GM23338 (cell line): ENCODE measurements at regions not wholly inside any gene's neighbourhood (a gene's known extent, or its start where the extent isn't known, plus 50 kb on each side); places are given as distances from the start of the nearest gene placed in this dataset.

Source experiments
- CREB1 ChIP-seq: fragments of 250-450 bp; sonication (Bioruptor Pico); IDR thresholded peaks from 2 replicates; pipeline ENCODE4 v1.5.0; 2020; ENCODE audit warnings: low read depth, mild to moderate bottlenecking, moderate library complexity
- CTCF ChIP-seq, 2 experiments: fragments of 200-600 bp in 1 of 2; sonication (generic) in 1 of 2; conservative IDR thresholded peaks; 2 replicates each; pipeline versions ENCODE4 v1.5.1 to v1.6.1; 2016 to 2017; ENCODE audit warnings: antibody characterized with exemption in 2 of 2, low read depth in 2 of 2, mild to moderate bottlenecking in 2 of 2, moderate library complexity in 1 of 2
- ETS1 ChIP-seq: IDR thresholded peaks from 2 replicates; pipeline ENCODE4 v1.6.1; 2016; ENCODE audit warnings: antibody characterized with exemption
- EZH2 ChIP-seq: fragments of 200-600 bp; sonication (generic); IDR thresholded peaks from one replicate; pipeline ENCODE4 v1.8.0; 2017; ENCODE audit warnings: antibody characterized with exemption, mild to moderate bottlenecking, low read depth; ENCODE audit not compliant: unreplicated experiment
- EZH2phosphoT487 ChIP-seq: fragments of 200-600 bp; sonication (generic); IDR thresholded peaks from one replicate; pipeline ENCODE4 v1.8.1; 2018; ENCODE audit warnings: antibody characterized with exemption; ENCODE audit not compliant: unreplicated experiment
- JUNB ChIP-seq: IDR thresholded peaks from one replicate; pipeline ENCODE4 v1.6.1; 2016; ENCODE audit warnings: antibody characterized with exemption; ENCODE audit not compliant: unreplicated experiment
- NANOG ChIP-seq: IDR thresholded peaks from 2 replicates; pipeline ENCODE4 v1.6.1; 2016; ENCODE audit warnings: antibody characterized with exemption, borderline replicate concordance
- POLR2AphosphoS5 ChIP-seq: IDR thresholded peaks from 2 replicates; pipeline ENCODE4 v1.6.1; 2016; ENCODE audit warnings: antibody characterized with exemption, low read depth
- REST ChIP-seq: IDR thresholded peaks from one replicate; pipeline ENCODE4 v1.6.1; 2018; ENCODE audit warnings: antibody characterized with exemption; ENCODE audit not compliant: unreplicated experiment
- STAT1 ChIP-seq: IDR thresholded peaks from one replicate; pipeline ENCODE4 v1.6.1; 2016; ENCODE audit warnings: antibody characterized with exemption; ENCODE audit not compliant: unreplicated experiment
- ZNF114 ChIP-seq: fragments of 250-450 bp; sonication (Bioruptor Pico); IDR thresholded peaks from 2 replicates; pipeline ENCODE4 v1.5.0; 2020; ENCODE audit warnings: mild to moderate bottlenecking, moderate library complexity
- ZNF331 ChIP-seq: fragments of 250-450 bp; sonication (Bioruptor Pico); IDR thresholded peaks from 2 replicates; pipeline ENCODE4 v1.5.0; 2020; ENCODE audit warnings: low read depth, mild to moderate bottlenecking, moderate library complexity
- ZNF462 ChIP-seq: fragments of 250-450 bp; sonication (Bioruptor Pico); IDR thresholded peaks from 2 replicates; pipeline ENCODE4 v1.5.0; 2020; ENCODE audit warnings: mild to moderate bottlenecking, moderate library complexity

GRCh38 chr2:34475156-34475555 lies 876.1 kb upstream of the FAM98A start:
- TF ChIP-seq EZH2 (no peak), CTCF (conservative IDR thresholded peaks at IDR 0.05; ENCODE audit: low read depth in 2 of 2) (no peak), POLR2AphosphoS5 (no peak), EZH2phosphoT487 (no peak), REST (no peak), CREB1 (no peak), STAT1 (no peak), NANOG (no peak), JUNB (no peak), ZNF331 (CRISPR knock-in tag) (no peak), ZNF462 (CRISPR knock-in tag) (no peak), ETS1 (no peak), ZNF114 (CRISPR knock-in tag) (no peak)
